HG02943 (cell line): ENCODE measurements at regions not wholly inside any gene's neighbourhood (a gene's known extent, or its start where the extent isn't known, plus 50 kb on each side); places are given as distances from the start of the nearest gene placed in this dataset.

Source experiments
- ATAC-seq: cut with Tn5 transposase; IDR thresholded peaks from one replicate; pipeline ENCODE4 v1.9.1; 2021; ENCODE audit warnings: mild to moderate bottlenecking, low read depth, moderate library complexity; ENCODE audit not compliant: unreplicated experiment

DNA sequence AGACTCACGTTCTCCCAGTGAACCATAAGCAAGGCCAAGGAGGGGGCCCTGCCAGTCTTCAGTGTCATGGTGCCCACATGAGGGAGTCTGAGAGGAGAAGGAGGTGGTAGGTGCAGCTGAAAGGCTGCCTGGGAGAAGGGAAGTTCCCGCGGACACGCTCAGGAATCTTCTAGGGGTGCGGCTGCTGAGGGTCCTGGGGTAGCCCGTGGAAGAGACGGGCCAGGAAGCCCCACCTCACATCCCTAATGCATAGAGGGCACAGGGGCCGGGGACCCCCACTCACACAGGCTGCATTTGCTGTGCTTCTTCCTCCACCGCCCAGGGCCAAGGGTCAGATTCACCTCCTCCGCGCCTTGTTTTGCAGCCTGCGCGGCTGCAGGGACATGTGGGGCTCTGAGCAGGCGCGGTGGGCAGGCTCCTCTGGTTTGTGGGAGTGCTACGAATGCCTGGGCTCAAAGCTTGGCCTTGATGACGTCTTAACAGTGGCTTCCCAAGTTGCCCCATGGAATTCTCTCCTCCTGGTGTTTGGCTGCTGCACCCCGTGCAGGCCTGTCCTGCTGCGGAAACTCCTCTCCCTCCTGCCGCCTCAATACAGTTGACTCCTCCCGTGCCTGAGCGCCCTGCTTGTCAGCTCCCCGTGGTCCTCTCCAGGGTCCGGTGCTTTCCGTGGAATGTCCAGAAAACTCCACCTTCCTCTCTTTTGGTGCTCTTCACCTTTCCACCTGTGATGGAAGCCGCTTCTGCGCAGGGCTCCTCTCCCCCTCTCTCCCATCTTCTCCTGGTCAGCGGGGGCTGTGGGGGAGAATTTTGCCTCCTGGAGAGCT lies 95.7 kb downstream of the VAPA start:
- ATAC-seq, result no peak

- ATAC-seq, result no peak
Observed at GRCh38 chr18:10010611-10011015, 96.8 kb downstream of the VAPA start.

- ATAC-seq, result no peak
Observed at GRCh38 chr18:10011061-10011460, 97.2 kb downstream of the VAPA start.

- ATAC-seq, result no peak
Observed at GRCh38 chr18:10011751-10012150, 97.9 kb downstream of the VAPA start.

GRCh38 chr18:10012526-10012925 lies 98.7 kb downstream of the VAPA start:
- ATAC-seq, result no peak

DNA sequence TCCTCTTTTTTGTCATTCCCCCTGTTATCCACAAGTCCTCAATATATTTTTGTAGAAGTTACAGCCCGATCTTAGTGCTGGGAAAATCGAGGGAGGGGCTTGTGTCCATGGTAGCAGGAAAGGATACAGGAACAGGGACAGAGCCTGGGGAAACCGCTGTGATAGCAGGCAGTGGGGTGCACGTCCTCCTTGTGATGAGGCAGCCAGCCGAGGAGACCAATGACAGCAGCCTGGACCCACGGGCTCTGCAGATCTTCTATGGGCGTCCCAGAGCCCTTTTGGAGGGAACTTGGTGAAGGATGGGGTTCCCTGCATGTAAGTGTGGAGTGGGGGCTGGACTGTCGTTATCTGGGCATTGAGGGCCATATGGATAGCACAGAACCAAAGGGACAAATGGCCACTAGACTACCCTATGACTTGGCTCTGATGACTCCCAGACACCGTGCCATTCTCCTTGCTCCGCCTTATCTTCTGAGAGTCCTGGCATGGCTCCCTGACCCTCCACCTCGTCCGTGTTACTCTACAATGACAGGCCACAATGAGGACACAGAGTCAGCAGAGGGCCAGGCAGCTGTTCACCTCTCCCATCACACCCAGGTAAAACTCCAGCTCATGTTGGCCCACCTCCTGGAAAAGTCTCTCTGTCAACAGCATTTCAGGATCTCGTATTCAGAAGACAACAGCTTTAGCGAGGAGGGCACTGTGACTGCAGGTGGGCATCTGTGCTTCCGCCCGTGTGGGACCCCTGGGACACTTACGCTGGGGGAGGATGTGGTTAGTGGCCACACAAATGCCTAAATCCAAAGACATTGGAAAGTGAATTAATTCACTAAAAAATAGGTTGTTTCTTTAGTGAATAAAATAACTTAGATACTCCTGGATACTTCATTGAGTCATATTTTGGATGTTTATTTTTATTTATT lies 100.1 kb downstream of the VAPA start:
- no peak for ATAC-seq

DNA sequence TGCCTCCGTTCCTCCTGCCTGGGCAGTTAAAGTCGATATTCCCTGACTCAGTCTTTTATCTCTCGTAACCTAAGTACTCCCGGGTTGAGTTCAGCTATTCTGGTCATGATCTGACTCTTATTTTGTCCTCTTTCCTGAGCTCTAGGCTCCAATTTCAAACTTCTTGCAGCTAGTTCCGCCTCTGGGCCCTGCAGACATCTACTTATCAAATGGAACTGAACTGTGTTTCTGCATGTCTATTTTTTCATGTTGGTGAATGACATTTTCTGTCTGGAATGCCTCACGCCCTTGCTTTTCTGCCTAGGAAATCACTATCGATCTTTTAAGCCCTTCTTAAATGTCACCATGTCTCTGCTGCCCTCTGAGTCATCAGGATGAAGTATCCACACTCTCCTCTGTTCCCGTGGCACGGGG lies 101.5 kb downstream of the VAPA start:
- ATAC-seq, result no peak

GRCh38 chr18:10015941-10016819 lies 102.4 kb downstream of the VAPA start:
- ATAC-seq, result no peak

GRCh38 chr18:10017043-10017442 lies 103.2 kb downstream of the VAPA start:
- no peak for ATAC-seq

- no peak for ATAC-seq
Observed at GRCh38 chr18:10018289-10018688, 104.5 kb downstream of the VAPA start.

- no peak for ATAC-seq
Observed at GRCh38 chr18:10020171-10020570, 106.4 kb downstream of the VAPA start.

- no peak for ATAC-seq
Observed at GRCh38 chr18:10022365-10022764, 108.5 kb downstream of the VAPA start.

DNA sequence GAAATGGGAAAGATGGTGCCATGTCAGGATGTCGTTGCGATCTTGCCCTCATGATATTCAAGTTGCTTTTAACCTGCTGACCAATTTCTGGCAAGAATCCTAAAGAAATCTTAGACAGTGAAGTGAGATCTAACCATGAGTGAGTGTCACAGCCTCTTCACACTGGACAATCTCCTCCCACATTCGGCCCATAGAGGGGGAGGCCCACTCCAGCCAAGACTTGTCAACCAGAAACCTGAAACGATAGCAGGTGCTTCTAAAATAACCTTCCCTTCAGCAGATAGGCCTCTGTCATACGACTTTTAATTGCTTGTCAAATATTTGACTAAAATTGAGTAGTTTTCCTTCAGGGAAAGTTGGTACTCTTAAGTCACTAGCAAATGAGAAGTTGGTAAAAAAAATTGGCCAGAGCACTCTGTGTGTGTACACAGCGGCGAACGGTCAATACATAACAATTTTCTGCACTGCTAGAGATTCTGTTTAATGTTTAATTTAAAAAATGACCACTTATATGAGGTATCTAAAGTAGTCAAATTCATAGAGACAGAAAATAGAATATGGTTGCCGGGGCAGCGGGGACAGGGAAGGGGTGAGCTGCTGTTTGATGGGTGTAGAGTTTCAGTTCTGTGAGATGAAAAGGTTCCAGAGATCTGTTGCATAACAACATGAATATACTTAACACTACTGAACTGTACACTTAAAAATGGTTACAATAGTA lies 110.2 kb downstream of the VAPA start:
- no peak for ATAC-seq

DNA sequence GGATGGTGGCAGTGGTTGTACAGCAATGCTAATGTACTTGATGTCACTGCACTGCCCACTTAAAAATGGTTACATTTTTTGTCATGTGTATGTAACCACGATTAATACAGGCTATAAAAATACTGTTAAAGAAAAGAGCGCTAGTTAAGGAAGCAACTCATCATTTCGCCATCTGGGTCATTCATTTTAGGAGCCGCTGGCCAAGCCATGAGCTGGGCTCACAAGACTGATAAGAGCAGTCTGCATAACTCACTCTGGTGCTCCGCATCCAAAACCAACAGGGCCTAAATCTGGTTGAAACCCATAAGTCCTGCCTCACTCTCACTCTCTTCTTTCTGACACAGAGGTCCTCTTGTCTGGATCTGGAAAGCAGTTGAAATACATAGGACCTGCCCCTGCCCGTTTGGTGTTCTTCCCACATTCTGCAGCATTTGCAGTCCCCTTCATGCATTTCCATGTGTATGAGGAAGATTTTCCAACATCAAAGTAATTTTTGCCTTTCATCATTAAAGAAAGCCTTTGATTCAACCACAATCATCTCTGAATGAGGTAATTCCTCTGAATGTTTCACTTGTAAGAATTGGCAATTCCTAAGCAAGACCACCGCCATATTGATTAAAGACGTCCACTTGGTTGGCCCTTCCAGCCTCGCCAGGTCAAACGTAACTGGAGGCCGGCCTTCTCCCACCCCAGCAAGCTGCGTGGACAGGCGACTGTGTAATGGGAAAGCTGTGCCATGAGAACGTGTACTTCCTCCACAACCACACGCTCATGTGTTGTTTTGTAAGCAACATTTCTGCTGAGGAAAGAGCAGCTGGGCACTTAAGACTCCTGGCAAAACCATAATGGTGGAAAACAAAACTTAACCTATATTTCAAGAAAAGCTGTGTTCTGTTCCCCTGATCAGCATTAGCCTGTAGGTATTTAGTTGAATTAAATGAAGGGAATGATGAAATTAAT lies 112.2 kb downstream of the VAPA start:
- ATAC-seq, result no peak

DNA sequence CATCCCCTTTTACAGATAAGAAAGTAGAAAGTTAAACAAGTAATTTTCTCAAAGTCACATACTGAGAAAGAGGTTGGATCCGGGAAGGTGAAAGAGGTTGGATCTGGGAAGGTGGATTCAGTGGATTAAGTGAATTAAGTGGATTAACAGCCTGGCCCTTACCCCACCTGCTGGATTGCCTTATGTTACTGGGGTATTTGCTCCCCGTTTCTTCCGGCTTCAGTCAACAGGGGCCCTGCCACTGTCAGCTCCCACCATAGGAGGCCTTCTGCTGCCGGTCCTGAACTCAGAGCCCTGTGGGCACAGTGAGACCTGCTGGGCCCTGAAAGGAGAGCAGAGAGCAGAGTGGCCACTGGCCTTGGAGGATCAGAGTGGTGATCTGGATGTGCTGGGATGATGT lies 113.2 kb downstream of the VAPA start:
- ATAC-seq, result no peak

GRCh38 chr18:10027461-10027860 lies 113.6 kb downstream of the VAPA start:
- no peak for ATAC-seq

GRCh38 chr18:10029711-10030110 lies 115.9 kb downstream of the VAPA start:
- ATAC-seq, result no peak

DNA sequence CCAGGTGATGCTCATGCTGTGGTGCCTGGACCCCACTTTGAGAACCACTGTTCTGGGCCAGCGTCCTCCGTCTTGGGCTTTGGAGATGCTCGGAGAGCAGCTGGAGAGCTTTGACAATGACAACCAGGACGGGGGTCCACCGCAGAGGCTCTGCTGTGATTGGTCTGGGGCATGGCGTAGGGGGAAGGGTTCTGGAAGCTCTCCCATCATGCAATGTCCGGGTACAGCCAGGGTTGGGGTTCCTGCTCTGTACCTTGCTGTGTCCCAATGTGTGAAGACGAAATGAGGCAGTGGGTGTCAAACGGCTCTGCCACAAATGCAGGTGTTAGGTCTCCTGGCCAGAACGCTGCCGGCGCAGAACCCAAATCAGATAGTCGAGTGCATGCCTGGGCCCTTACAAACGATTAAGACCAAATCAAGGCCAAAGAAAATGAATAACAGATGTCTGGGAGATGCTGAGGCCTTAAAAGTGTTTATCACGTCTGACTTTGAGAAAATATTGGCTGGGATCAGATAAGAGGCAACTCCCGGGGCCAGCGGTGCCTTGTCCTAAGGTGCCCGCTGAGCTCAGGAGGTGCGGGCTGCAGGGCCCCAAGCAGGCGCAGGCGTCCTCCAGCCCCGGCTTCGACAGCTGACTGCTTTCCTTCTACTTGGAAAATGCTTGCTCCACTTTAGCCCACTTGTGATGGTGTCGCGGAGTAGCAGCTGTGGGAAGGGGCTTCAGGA lies 117.2 kb downstream of the VAPA start:
- ATAC-seq, result no peak
